ENCODE measurements at regions not wholly inside any gene's neighbourhood (a gene's known extent, or its start where the extent isn't known, plus 50 kb on each side); places are given as distances from the start of the nearest gene placed in this dataset.

GRCh38 chr3:127443581-127444375 is 146.8 kb downstream of the TPRA1 start:
- DNase-seq (ENCODE audit: low read depth), result no peak
- no peak overlapping the region for H3K4me3 ChIP-seq (ENCODE audit: control insufficient read depth, low read depth, low read length)
- no peak for TF ChIP-seq CTCF (conservative IDR thresholded peaks at IDR 0.05; ENCODE audit: control insufficient read depth, insufficient read depth, low read depth, low read length)

- no peak for TF ChIP-seq CTCF (conservative IDR thresholded peaks at IDR 0.05; ENCODE audit: control insufficient read depth, insufficient read depth, low read depth, low read length)
Measured at GRCh38 chr3:127442506-127442905, 148.0 kb downstream of the TPRA1 start.

GRCh38 chr3:127441764-127442163 is 148.8 kb downstream of the TPRA1 start:
- TF ChIP-seq CTCF (conservative IDR thresholded peaks at IDR 0.05; ENCODE audit: control insufficient read depth, insufficient read depth, low read depth, low read length), result no peak

More at GRCh38 chr3:127442506-127442905, 148.0 kb downstream of the TPRA1 start:
- DNase-seq (ENCODE audit: low read depth), result no peak
- no peak overlapping the region for H3K4me3 ChIP-seq (ENCODE audit: control insufficient read depth, low read depth, low read length)

GRCh38 chr3:127440384-127440783 is 150.1 kb downstream of the TPRA1 start:
- TF ChIP-seq CTCF (conservative IDR thresholded peaks at IDR 0.05; ENCODE audit: control insufficient read depth, insufficient read depth, low read depth, low read length), result no peak
- no peak overlapping the region for H3K4me3 ChIP-seq (ENCODE audit: control insufficient read depth, low read depth, low read length)
- no peak for DNase-seq (ENCODE audit: low read depth)

More at GRCh38 chr3:127441764-127442163, 148.8 kb downstream of the TPRA1 start:
- H3K4me3 ChIP-seq (ENCODE audit: control insufficient read depth, low read depth, low read length), result no peak overlapping the region
- DNase-seq (ENCODE audit: low read depth), result no peak

- TF ChIP-seq CTCF (conservative IDR thresholded peaks at IDR 0.05; ENCODE audit: control insufficient read depth, insufficient read depth, low read depth, low read length), result no peak
- no peak for DNase-seq (ENCODE audit: low read depth)
Measured at GRCh38 chr3:127439621-127440020, 150.9 kb downstream of the TPRA1 start.

GRCh38 chr3:127438951-127439350 is 151.1 kb upstream of the PRR20G start:
- no peak overlapping the region for H3K4me3 ChIP-seq (ENCODE audit: control insufficient read depth, low read depth, low read length)
- no peak for TF ChIP-seq CTCF (conservative IDR thresholded peaks at IDR 0.05; ENCODE audit: control insufficient read depth, insufficient read depth, low read depth, low read length)
- DNase-seq (ENCODE audit: low read depth), result no peak

More at GRCh38 chr3:127439621-127440020, 150.9 kb downstream of the TPRA1 start:
- H3K4me3 ChIP-seq (ENCODE audit: control insufficient read depth, low read depth, low read length), result no peak overlapping the region
